ENCODE measurements at regions not wholly inside any gene's neighbourhood (a gene's known extent, or its start where the extent isn't known, plus 50 kb on each side); places are given as distances from the start of the nearest gene placed in this dataset.

DNA sequence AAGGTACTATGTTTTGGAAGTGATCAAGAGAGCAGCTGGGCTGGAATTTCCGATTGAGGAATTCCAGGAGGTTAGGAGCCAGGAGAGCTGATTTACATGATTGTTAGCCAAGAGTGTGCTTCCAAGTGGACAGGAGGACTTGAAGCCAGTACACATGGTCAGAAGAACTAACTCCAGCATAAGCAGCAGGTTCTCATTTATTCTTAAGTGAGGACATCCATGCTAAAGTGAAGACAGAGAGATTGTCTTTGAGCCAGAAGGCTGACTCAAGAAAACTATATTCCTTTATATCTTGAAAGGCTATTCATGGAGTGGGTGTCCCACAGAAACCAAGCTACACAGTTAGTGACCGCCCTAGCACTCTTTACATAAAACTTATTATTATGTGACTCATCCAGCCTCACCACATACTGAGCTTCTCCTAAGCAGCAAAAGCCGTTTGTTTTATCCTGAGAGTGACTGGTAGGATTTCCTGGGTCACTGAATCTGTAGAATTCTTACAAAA is 56.7 kb upstream of the SEMA3A start:
- TF ChIP-seq, protein P1, sequence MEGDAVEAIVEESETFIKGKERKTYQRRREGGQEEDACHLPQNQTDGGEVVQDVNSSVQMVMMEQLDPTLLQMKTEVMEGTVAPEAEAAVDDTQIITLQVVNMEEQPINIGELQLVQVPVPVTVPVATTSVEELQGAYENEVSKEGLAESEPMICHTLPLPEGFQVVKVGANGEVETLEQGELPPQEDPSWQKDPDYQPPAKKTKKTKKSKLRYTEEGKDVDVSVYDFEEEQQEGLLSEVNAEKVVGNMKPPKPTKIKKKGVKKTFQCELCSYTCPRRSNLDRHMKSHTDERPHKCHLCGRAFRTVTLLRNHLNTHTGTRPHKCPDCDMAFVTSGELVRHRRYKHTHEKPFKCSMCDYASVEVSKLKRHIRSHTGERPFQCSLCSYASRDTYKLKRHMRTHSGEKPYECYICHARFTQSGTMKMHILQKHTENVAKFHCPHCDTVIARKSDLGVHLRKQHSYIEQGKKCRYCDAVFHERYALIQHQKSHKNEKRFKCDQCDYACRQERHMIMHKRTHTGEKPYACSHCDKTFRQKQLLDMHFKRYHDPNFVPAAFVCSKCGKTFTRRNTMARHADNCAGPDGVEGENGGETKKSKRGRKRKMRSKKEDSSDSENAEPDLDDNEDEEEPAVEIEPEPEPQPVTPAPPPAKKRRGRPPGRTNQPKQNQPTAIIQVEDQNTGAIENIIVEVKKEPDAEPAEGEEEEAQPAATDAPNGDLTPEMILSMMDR (IDR thresholded peaks at IDR 0.05), result no peak
- TF ChIP-seq POLR2A (IDR thresholded peaks at IDR 0.05), result no peak
